Mononuclear cell (primary cell): ENCODE measurements at regions not wholly inside any gene's neighbourhood (a gene's known extent, or its start where the extent isn't known, plus 50 kb on each side); places are given as distances from the start of the nearest gene placed in this dataset.
"Not testable (repeated sequence)": the region's sequence is repeated elsewhere in the genome, so short reads cannot be mapped to it uniquely, and the experiment has no call there.

Experiments used
- H3K27me3 ChIP-seq: 2 replicates; pipeline ENCODE4 v1.6.0; 2011; ENCODE audit warnings: low read length, control low read depth; ENCODE audit not compliant: insufficient read depth
- H3K4me1 ChIP-seq: 2 replicates; pipeline ENCODE4 v1.5.1; 2011; ENCODE audit warnings: mild to moderate bottlenecking, low read length, control low read depth; ENCODE audit not compliant: insufficient read depth
- H3K4me3 ChIP-seq: 2 replicates; pipeline ENCODE4 v1.5.1; 2011; ENCODE audit warnings: mild to moderate bottlenecking, low read length, moderate library complexity
- H3K9me3 ChIP-seq: 2 replicates; pipeline ENCODE4 v1.5.1; 2011; ENCODE audit warnings: low read depth, mild to moderate bottlenecking, control low read depth, low read length

GRCh38 chr16:73412416-73412815 lies 364.5 kb upstream of the ZFHX3 start:
- Histone ChIP-seq H3K9me3 (no peaks in the 10 kb centered on the region), H3K4me3 (no peak overlapping the region), H3K27me3 (no peaks in the 10 kb centered on the region), H3K4me1 (no peaks in the 10 kb centered on the region)

GRCh38 chr16:73408716-73409115 lies 360.8 kb upstream of the ZFHX3 start:
- Histone ChIP-seq H3K4me1 (no peaks in the 10 kb centered on the region), H3K9me3 (no peaks in the 10 kb centered on the region), H3K27me3 (no peaks in the 10 kb centered on the region), H3K4me3 (no peak overlapping the region)

- Histone ChIP-seq H3K4me1 (no peaks in the 10 kb centered on the region), H3K4me3 (no peak overlapping the region), H3K27me3 (no peaks in the 10 kb centered on the region), H3K9me3 (no peaks in the 10 kb centered on the region)
These were observed 360.4 kb upstream of the ZFHX3 start for GRCh38 chr16:73408311-73408710.

GRCh38 chr16:73405851-73406250 lies 357.9 kb upstream of the ZFHX3 start:
- Histone ChIP-seq H3K4me3 (no peak overlapping the region), H3K9me3 (no peaks in the 10 kb centered on the region), H3K4me1 (no peaks in the 10 kb centered on the region), H3K27me3 (no peaks in the 10 kb centered on the region)

- Histone ChIP-seq H3K27me3 (no peaks in the 10 kb centered on the region), H3K4me1 (no peaks in the 10 kb centered on the region), H3K4me3 (no peak overlapping the region), H3K9me3 (no peaks in the 10 kb centered on the region)
These were observed 356.1 kb upstream of the ZFHX3 start for GRCh38 chr16:73404001-73404400.

- H3K4me1 ChIP-seq, result no peaks in the 10 kb centered on the region
- no peak overlapping the region for H3K4me3 ChIP-seq
- H3K9me3 ChIP-seq, result no peaks in the 10 kb centered on the region
- H3K27me3 ChIP-seq, result no peaks in the 10 kb centered on the region
These were observed 355.4 kb upstream of the ZFHX3 start for GRCh38 chr16:73403291-73403690.

GRCh38 chr16:73400951-73401350 lies 353.0 kb upstream of the ZFHX3 start:
- no peaks in the 10 kb centered on the region for H3K27me3 ChIP-seq
- H3K4me1 ChIP-seq, result no peaks in the 10 kb centered on the region
- H3K4me3 ChIP-seq, result no peak overlapping the region
- H3K9me3 ChIP-seq, result no peaks in the 10 kb centered on the region

GRCh38 chr16:73399997-73400396 lies 352.1 kb upstream of the ZFHX3 start:
- no peak overlapping the region for H3K4me3 ChIP-seq

GRCh38 chr16:73399486-73399885 lies 351.6 kb upstream of the ZFHX3 start:
- H3K9me3 ChIP-seq, result no peaks in the 10 kb centered on the region
- no peaks in the 10 kb centered on the region for H3K27me3 ChIP-seq
- H3K4me1 ChIP-seq, result no peaks in the 10 kb centered on the region
- H3K4me3 ChIP-seq, result no peak overlapping the region

More at GRCh38 chr16:73399997-73400396, 352.1 kb upstream of the ZFHX3 start:
- Histone ChIP-seq H3K27me3 (no peaks in the 10 kb centered on the region), H3K9me3 (no peaks in the 10 kb centered on the region), H3K4me1 (no peaks in the 10 kb centered on the region)

GRCh38 chr16:73398604-73399003 lies 350.7 kb upstream of the ZFHX3 start:
- H3K9me3 ChIP-seq, H3K27me3 ChIP-seq, H3K4me3 ChIP-seq, H3K4me1 ChIP-seq: not testable (repeated sequence)

- Histone ChIP-seq H3K27me3 (no peaks in the 10 kb centered on the region), H3K9me3 (no peaks in the 10 kb centered on the region), H3K4me3 (no peak overlapping the region), H3K4me1 (no peaks in the 10 kb centered on the region)
These were observed 348.6 kb upstream of the ZFHX3 start for GRCh38 chr16:73396556-73396955.

- H3K9me3 ChIP-seq, result no peaks in the 10 kb centered on the region
- no peaks in the 10 kb centered on the region for H3K4me1 ChIP-seq
- no peak overlapping the region for H3K4me3 ChIP-seq
- no peaks in the 10 kb centered on the region for H3K27me3 ChIP-seq
These were observed 343.0 kb upstream of the ZFHX3 start for GRCh38 chr16:73390936-73391335.

- H3K4me3 ChIP-seq, result no peak overlapping the region
- H3K9me3 ChIP-seq, result no peaks in the 10 kb centered on the region
- no peaks in the 10 kb centered on the region for H3K4me1 ChIP-seq
- no peaks in the 10 kb centered on the region for H3K27me3 ChIP-seq
These were observed 342.6 kb upstream of the ZFHX3 start for GRCh38 chr16:73390491-73390890.

GRCh38 chr16:73389085-73389484 lies 341.2 kb upstream of the ZFHX3 start:
- Histone ChIP-seq H3K4me3 (no peak overlapping the region), H3K4me1 (no peaks in the 10 kb centered on the region), H3K9me3 (no peaks in the 10 kb centered on the region), H3K27me3 (no peaks in the 10 kb centered on the region)

GRCh38 chr16:73387979-73388378 lies 340.1 kb upstream of the ZFHX3 start:
- Histone ChIP-seq H3K4me1 (no peaks in the 10 kb centered on the region), H3K4me3 (no peak overlapping the region), H3K9me3 (no peaks in the 10 kb centered on the region), H3K27me3 (no peaks in the 10 kb centered on the region)

- no peaks in the 10 kb centered on the region for H3K9me3 ChIP-seq
- H3K4me1 ChIP-seq, result no peaks in the 10 kb centered on the region
- no peak overlapping the region for H3K4me3 ChIP-seq
- H3K27me3 ChIP-seq, result no peaks in the 10 kb centered on the region
These were observed 337.8 kb upstream of the ZFHX3 start for GRCh38 chr16:73385696-73386095.
